CD1c-positive myeloid dendritic cell (primary cell): ENCODE measurements at regions not wholly inside any gene's neighbourhood (a gene's known extent, or its start where the extent isn't known, plus 50 kb on each side); places are given as distances from the start of the nearest gene placed in this dataset.
"Not testable (repeated sequence)": the region's sequence is repeated elsewhere in the genome, so short reads cannot be mapped to it uniquely, and the experiment has no call there.

Experiments used
- DNase-seq: peaks from one replicate; pipeline ENCODE4 v3.0.0-alpha.2; 2016; ENCODE audit errors: extremely low spot score

- DNase-seq = no peak
These were observed 50.0 kb upstream of the RASGRP1 start for GRCh38 chr15:38614621-38615020.

GRCh38 chr15:38617831-38618230, 53.2 kb upstream of the RASGRP1 start:
- DNase-seq = no peak

- no peak for DNase-seq
These were observed 53.8 kb upstream of the RASGRP1 start for GRCh38 chr15:38618242-38618955.

GRCh38 chr15:38620098-38620497, 55.5 kb upstream of the RASGRP1 start:
- no peak for DNase-seq

GRCh38 chr15:38620851-38621594, 56.4 kb upstream of the RASGRP1 start:
- no peak for DNase-seq

- no peak for DNase-seq
These were observed 57.7 kb upstream of the RASGRP1 start for GRCh38 chr15:38622304-38622703.

GRCh38 chr15:38622908-38623307, 58.3 kb upstream of the RASGRP1 start:
- DNase-seq = no peak

- no peak for DNase-seq
These were observed 59.1 kb upstream of the RASGRP1 start for GRCh38 chr15:38623744-38624143.

GRCh38 chr15:38624244-38625205, 59.9 kb upstream of the RASGRP1 start:
- peak; percentile 72 for DNase-seq

- no peak for DNase-seq
These were observed 61.3 kb upstream of the RASGRP1 start for GRCh38 chr15:38625886-38626285.

- peak; percentile 83 for DNase-seq
These were observed 61.9 kb upstream of the RASGRP1 start for GRCh38 chr15:38626443-38627050.

GRCh38 chr15:38627689-38628277, 63.2 kb upstream of the RASGRP1 start:
- DNase-seq = no peak

- no peak for DNase-seq
These were observed 66.8 kb upstream of the RASGRP1 start for GRCh38 chr15:38631119-38632075.

- DNase-seq = no peak
These were observed 70.6 kb upstream of the RASGRP1 start for GRCh38 chr15:38635170-38635569.

GRCh38 chr15:38636597-38636996, 72.0 kb upstream of the RASGRP1 start:
- no peak for DNase-seq

GRCh38 chr15:38638126-38638525, 73.5 kb upstream of the RASGRP1 start:
- DNase-seq = no peak

- no peak for DNase-seq
These were observed 74.2 kb upstream of the RASGRP1 start for GRCh38 chr15:38638811-38639210.

GRCh38 chr15:38642689-38643270, 78.2 kb upstream of the RASGRP1 start:
- no peak for DNase-seq

GRCh38 chr15:38644353-38644752, 79.7 kb upstream of the RASGRP1 start:
- not testable (repeated sequence) for DNase-seq

- no peak for DNase-seq
These were observed 82.1 kb upstream of the RASGRP1 start for GRCh38 chr15:38646716-38647115.
